GM21360 (cell line): ENCODE measurements at regions not wholly inside any gene's neighbourhood (a gene's known extent, or its start where the extent isn't known, plus 50 kb on each side); places are given as distances from the start of the nearest gene placed in this dataset.

Experiments
- ATAC-seq: cut with Tn5 transposase; IDR thresholded peaks from one replicate; pipeline ENCODE4 v1.9.1; 2021; ENCODE audit warnings: mild to moderate bottlenecking, moderate library complexity; ENCODE audit not compliant: unreplicated experiment

GRCh38 chr2:81551040-81551634, 1246.6 kb upstream of the LRRTM1 start:
- ATAC-seq: no peak

GRCh38 chr2:81550277-81550676, 1245.7 kb upstream of the LRRTM1 start:
- no peak for ATAC-seq

- ATAC-seq: no peak
These were observed 1245.1 kb upstream of the LRRTM1 start for GRCh38 chr2:81549646-81550045.

- ATAC-seq: no peak
These were observed 1241.1 kb upstream of the LRRTM1 start for GRCh38 chr2:81545626-81546025.

DNA sequence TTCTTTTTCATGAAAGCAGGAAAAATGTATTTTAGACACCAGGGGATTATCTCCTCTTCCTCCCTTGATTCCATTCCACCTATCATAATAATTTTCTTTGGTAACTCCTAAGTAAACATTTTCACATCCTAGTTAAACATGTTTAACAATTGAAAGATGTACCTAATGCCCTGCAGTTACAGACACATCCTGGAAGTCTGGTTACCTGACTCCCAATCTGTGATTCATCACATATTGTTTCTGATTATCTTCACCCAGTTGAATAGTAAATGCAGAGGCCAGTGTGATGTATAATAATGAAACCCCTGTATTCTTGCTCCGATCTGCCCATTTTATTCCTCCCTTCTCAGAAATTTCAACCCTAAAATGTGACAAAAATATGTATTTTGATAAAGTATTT, 1237.6 kb upstream of the LRRTM1 start:
- ATAC-seq: no peak

- ATAC-seq: no peak
These were observed 1225.4 kb upstream of the LRRTM1 start for GRCh38 chr2:81529944-81530343.

- no peak for ATAC-seq
These were observed 1224.4 kb upstream of the LRRTM1 start for GRCh38 chr2:81528852-81529480.

DNA sequence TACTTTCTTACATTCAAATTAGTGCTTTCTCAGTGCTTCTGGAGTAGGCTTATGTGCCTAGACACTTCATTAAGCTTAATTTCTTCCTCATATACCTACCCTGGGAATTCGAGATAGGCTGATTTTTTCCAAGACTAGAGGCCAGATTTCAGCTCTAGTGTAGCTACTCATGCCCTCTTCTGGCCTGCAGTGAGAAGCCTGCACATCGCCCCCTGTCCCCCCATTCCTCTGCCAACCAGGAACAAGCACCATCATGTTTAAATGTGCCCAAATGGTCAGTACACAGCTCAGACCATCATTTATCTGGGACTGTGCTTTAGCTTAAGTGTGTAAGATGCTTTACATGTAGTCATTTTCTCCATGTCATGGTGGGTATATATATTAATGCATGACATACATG, 1218.8 kb upstream of the LRRTM1 start:
- ATAC-seq: no peak

GRCh38 chr2:81513328-81513727, 1208.8 kb upstream of the LRRTM1 start:
- no peak for ATAC-seq

- no peak for ATAC-seq
These were observed 1201.0 kb upstream of the LRRTM1 start for GRCh38 chr2:81505586-81505985.

GRCh38 chr2:81495556-81495955, 1191.0 kb upstream of the LRRTM1 start:
- ATAC-seq: no peak

DNA sequence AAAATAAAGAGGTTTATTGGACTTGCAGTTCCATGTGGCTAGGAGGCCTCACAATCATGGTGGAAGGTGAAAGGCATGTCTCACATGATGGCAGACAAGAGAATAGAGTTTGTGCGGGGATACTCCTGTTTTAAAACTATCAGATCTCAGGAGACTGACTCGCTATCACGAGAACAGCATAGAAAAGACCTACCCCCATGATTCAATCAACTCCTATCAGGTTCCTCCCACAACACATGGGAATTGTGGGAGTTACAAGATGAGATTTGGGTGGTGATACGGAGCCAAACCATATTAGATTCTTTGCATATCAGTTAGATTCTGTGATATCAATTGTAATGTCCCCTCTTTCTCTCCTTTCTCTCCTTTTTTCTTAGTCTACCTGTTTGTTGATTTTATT, 1178.7 kb upstream of the LRRTM1 start:
- ATAC-seq: no peak

GRCh38 chr2:81481994-81482368, 1177.4 kb upstream of the LRRTM1 start:
- ATAC-seq: no peak

DNA sequence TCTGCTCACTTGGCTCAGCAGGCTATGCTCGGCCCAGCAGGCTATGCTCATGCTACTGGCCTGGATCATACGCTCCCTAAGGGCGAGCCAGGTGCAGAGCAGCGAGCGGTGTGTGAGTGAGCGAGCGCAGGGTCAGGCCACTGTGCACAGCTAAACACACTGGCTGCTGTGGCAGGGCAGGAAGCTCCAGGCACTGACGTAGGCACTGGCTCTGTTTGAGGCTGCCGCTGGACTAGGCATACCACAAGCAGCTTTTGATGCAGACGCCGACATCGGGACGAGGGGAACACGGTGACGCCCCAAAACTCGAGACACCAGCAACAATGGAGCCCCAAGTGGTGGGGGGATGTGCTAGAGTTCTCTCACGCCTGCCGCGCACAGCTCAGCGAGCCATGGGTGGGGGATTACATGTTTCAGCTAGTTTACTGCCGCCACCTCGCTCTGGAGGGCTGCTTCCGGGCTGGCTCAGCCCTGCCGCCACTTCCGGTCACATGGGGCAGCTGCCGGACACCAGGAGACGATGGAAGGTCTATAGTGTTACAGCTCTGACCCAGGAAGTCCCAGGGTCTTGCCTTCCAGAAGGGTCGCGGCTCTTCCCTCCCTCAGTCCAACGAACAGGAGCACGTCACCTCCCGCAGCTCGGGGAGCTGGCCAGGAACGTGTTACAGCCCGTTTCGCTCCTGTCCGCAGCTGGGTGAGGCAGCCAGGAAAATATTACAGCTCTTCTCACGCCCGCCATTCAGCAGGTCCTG, 1176.9 kb upstream of the LRRTM1 start:
- ATAC-seq: no peak

GRCh38 chr2:81467096-81467495, 1162.5 kb upstream of the LRRTM1 start:
- no peak for ATAC-seq

DNA sequence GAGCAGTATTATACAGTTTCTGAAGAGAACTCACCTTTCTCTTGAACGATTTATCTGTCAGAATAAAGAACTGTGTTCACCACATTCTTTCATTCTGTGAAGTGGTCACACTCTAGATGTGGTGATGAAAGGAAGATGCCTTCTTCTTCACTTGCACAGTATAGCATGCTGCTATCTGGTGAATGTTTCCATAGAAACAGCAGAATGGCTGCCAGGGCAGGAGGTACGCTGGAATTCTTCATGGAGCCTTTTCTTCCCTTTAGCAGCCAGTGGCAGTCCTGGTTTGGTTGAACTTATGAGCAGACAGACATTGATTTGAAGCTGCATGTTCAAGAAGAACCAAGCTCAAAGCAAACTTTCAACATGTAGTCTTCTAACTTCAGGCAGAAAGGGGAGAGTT, 1157.9 kb upstream of the LRRTM1 start:
- no peak for ATAC-seq

GRCh38 chr2:81445176-81445575, 1140.6 kb upstream of the LRRTM1 start:
- no peak for ATAC-seq

- no peak for ATAC-seq
These were observed 1133.0 kb upstream of the LRRTM1 start for GRCh38 chr2:81437456-81438000.

DNA sequence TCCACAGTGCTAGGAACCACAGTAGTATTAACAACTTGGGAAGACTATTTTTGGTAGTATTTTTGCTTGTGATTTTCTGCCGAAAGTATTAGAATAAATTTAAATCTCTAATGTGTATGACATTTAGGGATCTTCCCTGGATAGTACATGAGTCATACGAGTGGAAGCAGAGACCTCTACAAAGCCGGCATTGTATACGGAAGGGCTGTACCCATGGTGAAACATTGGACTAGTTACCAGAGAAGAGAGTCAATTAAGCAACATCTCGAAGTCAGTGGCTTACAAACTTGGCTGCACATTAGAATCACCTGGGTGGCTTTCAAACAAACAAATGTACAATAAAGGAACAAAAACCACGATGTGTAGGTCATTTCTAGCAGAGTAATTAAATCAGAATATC, 1131.7 kb upstream of the LRRTM1 start:
- no peak for ATAC-seq

DNA sequence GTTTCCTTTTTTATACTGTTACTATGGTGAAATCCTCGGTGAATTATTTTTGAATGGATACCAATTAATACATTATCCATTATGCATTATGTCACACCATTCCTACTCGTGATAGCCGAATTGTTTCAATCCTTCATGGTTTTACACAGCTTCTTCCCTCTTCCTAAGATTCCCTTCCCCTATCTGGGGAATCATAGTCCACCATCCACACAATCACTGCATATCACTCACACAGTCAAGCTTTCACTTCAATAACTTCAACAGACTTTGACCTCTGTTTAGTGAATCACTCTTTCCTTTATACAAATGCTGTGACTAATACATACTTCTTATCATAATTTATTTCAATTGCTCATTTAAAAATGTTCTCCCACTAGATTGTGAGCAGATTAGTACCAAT, 1108.1 kb upstream of the LRRTM1 start:
- ATAC-seq: no peak

- ATAC-seq: no peak
These were observed 1099.0 kb upstream of the LRRTM1 start for GRCh38 chr2:81403508-81403907.

DNA sequence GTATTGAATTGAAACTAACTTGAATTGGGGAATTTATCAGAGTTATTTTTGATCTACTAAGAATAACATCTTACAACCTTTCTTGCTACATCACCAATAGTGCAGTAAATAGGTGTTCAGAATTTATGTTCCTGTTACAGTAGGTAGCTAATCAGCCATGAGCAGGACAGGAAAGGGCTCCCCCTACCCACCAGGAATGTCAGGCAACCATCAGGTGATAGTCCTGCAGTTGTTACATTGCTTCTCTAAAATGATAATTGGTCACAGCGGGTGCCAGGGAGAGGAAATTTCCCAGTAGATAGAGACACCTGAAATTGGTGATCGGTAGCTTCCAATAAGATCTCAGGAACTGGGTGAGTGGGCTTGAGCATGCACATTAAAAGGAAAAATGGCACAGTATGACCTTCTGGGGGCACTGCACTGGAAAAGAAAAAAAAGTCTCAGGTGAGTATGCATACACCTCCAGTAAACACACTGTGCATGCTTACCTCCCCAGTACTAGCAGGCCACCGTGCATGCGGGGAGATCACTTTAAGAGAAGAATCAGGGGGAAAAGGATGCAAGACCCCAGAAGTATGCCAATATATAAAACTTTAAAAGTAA, 1092.0 kb upstream of the LRRTM1 start:
- no peak for ATAC-seq
